Neural cell (in vitro differentiated cells): ENCODE measurements at regions not wholly inside any gene's neighbourhood (a gene's known extent, or its start where the extent isn't known, plus 50 kb on each side); places are given as distances from the start of the nearest gene placed in this dataset.

Source experiments
- CTCF ChIP-seq: fragments of 450-650 bp; IDR thresholded peaks from 2 replicates; pipeline ENCODE4 v1.5.1; 2014; ENCODE audit warnings: antibody characterized with exemption, mild to moderate bottlenecking, moderate library complexity; ENCODE audit not compliant: poor library complexity, severe bottlenecking
- EZH2 ChIP-seq: fragments of 200-600, 300-800 bp; shearing (Covaris generic), sonication (generic); IDR thresholded peaks from 2 replicates; pipeline ENCODE4 v1.6.1; 2014; ENCODE audit warnings: antibody characterized with exemption, low read length, borderline replicate concordance, mild to moderate bottlenecking; ENCODE audit not compliant: insufficient read depth, poor library complexity, severe bottlenecking
- REST ChIP-seq: IDR thresholded peaks from 2 replicates; pipeline ENCODE4 v1.6.1; 2012; ENCODE audit warnings: borderline replicate concordance

GRCh38 chr16:73415286-73415685 is 367.4 kb upstream of the ZFHX3 start:
- no peak for TF ChIP-seq EZH2
- TF ChIP-seq CTCF, result no peak
- no peak for TF ChIP-seq REST
